GM12872 (cell line): ENCODE measurements at regions not wholly inside any gene's neighbourhood (a gene's known extent, or its start where the extent isn't known, plus 50 kb on each side); places are given as distances from the start of the nearest gene placed in this dataset.

Experiments
- CTCF ChIP-seq: IDR thresholded peaks from 3 replicates; pipeline ENCODE4 v1.5.1; 2011; ENCODE audit warnings: low read depth, mild to moderate bottlenecking, low read length, moderate library complexity; ENCODE audit not compliant: insufficient read depth

GRCh38 chr20:19138758-19139157 is 73.7 kb upstream of the SLC24A3 start:
- no peak for TF ChIP-seq CTCF

GRCh38 chr20:19141998-19142397 is 70.4 kb upstream of the SLC24A3 start:
- TF ChIP-seq CTCF = no peak

- no peak for TF ChIP-seq CTCF
Measured at GRCh38 chr20:19143890-19144289, 68.6 kb upstream of the SLC24A3 start.

GRCh38 chr20:19161336-19161735 is 51.1 kb upstream of the SLC24A3 start:
- no peak for TF ChIP-seq CTCF
